Activated CD4-positive, alpha-beta memory T cell treated with anti-CD3 and anti-CD28 coated beads for 36 hours (primary cell): ENCODE measurements at regions not wholly inside any gene's neighbourhood (a gene's known extent, or its start where the extent isn't known, plus 50 kb on each side); places are given as distances from the start of the nearest gene placed in this dataset.

Experiments used
- CTCF ChIA-PET: fragments of 350-600 bp; sonication (Branson Sonifier 250); formaldehyde crosslinking; loops from one replicate; lab custom pipeline; 2021; ENCODE audit warnings: antibody characterized with exemption, inconsistent platforms; lab: Charles Lee
- POLR2A ChIA-PET: fragments of 350-600 bp; sonication (Branson Sonifier 250); formaldehyde crosslinking; loops from one replicate; lab custom pipeline; 2021; ENCODE audit warnings: antibody characterized with exemption; lab: Charles Lee
- DNase-seq: peaks from one replicate; pipeline ENCODE4 v3.0.0-alpha.2; 2020
- H3K27ac Mint-ChIP-seq: one replicate; pipeline ENCODE4 v1.8.0; 2021; ENCODE audit warnings: mixed read lengths
- H3K27me3 Mint-ChIP-seq: one replicate; pipeline ENCODE4 v1.8.0; 2021; ENCODE audit warnings: mixed read lengths
- H3K36me3 Mint-ChIP-seq: one replicate; pipeline ENCODE4 v1.8.0; 2021; ENCODE audit warnings: mixed read lengths
- H3K4me1 Mint-ChIP-seq: one replicate; pipeline ENCODE4 v1.8.0; 2021; ENCODE audit warnings: low read depth, mixed read lengths
- H3K4me3 Mint-ChIP-seq: one replicate; pipeline ENCODE4 v1.8.0; 2021; ENCODE audit warnings: mild to moderate bottlenecking, mixed read lengths
- H3K9me3 Mint-ChIP-seq: one replicate; pipeline ENCODE4 v1.8.0; 2021; ENCODE audit warnings: mixed read lengths
- intact Hi-C: fragments of 100-400 bp; cut with micrococcal nuclease; formaldehyde crosslinking; loops from one replicate; pipeline ENCODE4 v1.15.1; 2023

DNA sequence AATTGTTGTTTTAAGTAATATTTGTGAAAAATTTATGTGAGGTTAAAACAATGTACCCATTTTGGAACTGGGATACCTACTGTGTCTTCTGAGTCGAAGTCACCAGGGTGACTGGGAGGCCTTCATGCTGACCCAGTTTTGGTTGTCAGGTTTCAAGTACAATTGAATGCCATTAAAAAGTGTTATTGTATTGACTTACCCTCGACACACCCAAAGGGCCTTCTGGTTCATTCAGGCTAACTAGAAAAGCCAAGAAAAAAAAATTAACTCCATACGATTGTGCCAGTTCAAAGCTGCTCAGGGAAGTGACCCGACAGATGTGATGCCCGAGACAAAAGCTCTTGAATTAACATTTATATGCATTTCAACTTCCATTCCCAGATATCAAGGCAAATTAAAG is 190.0 kb downstream of the ST6GAL2 start:
- Mint-ChIP-seq H3K4me1 (no peaks in the 10 kb centered on the region), H3K4me3 (no peak overlapping the region), H3K9me3 (no peaks in the 10 kb centered on the region), H3K27ac (no peak overlapping the region), H3K36me3 (no peaks in the 10 kb centered on the region), H3K27me3 (peaks cover 3% of the 10 kb centered on the region)
- DNase-seq, result no peak
- ChIA-PET CTCF (no interaction called here), POLR2A (no interaction called here)
- intact Hi-C loops, result no loop called here

DNA sequence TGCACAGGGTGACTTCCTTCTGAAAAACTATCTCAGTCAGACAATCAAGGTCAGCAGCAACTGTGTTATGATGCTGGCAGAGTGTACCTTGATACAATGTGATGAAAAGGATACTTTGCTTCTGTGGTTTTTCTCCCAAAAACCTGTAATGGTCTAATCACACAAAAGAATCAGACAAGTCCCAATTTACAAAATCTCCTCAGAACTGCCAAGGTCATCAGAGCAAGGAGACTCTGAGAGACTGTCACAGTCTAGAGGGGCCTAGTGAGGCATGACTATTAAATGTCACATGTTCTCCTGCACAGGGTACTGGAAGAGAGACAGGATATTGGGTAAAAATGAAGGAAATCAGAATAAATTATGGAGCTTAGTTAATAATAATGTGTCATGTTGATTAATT is 185.4 kb downstream of the ST6GAL2 start:
- intact Hi-C loops, result no loop called here
- no peaks in the 10 kb centered on the region for H3K9me3 Mint-ChIP-seq

GRCh38 chr2:106701203-106702022 is 184.6 kb downstream of the ST6GAL2 start:
- CTCF ChIA-PET, result interaction anchor here (0.7 kb wide), 1 partner anchor 213 kb away, joined by 3 read pairs; no protein-coding TSS in a partner anchor
- DNase-seq, result no peak
- no peak overlapping the region for H3K4me3 Mint-ChIP-seq
- no peaks in the 10 kb centered on the region for H3K4me1 Mint-ChIP-seq
- no peaks in the 10 kb centered on the region for H3K9me3 Mint-ChIP-seq
- H3K27ac Mint-ChIP-seq, result no peak overlapping the region
- POLR2A ChIA-PET, result no interaction called here
- H3K27me3 Mint-ChIP-seq, result peaks cover 3% of the 10 kb centered on the region
- intact Hi-C loops, result no loop called here
- no peaks in the 10 kb centered on the region for H3K36me3 Mint-ChIP-seq

More for the DNA sequence above, 185.4 kb downstream of the ST6GAL2 start:
- POLR2A ChIA-PET, result no interaction called here
- no peaks in the 10 kb centered on the region for H3K4me1 Mint-ChIP-seq
- H3K36me3 Mint-ChIP-seq, result no peaks in the 10 kb centered on the region
- CTCF ChIA-PET, result no interaction called here
- DNase-seq, result no peak
- no peak overlapping the region for H3K27ac Mint-ChIP-seq
- H3K27me3 Mint-ChIP-seq, result peaks cover 3% of the 10 kb centered on the region
- no peak overlapping the region for H3K4me3 Mint-ChIP-seq

DNA sequence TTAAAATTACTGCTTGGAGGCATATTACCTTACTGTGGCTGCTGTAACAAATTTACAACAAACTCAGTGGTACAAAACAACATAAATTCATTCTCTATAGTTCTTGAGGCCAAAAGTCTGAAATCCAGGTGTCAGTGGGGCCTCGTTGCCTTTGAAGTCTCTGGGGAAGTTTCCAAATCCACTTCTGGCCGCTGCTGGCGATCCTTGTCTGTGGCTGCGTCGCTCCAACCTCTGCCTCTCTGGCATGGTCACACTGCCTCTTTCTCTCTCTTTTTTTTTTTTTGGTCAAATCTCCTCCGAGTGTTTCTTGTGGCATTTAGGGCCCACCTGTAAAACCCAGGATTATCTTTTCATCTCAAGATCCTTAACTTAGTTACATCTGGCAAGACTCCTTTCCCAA is 182.8 kb downstream of the ST6GAL2 start:
- CTCF ChIA-PET, result no interaction called here

GRCh38 chr2:106704798-106705197 is 181.2 kb downstream of the ST6GAL2 start:
- POLR2A ChIA-PET, result no interaction called here
- Mint-ChIP-seq H3K4me1 (no peaks in the 10 kb centered on the region), H3K27me3 (no peaks in the 10 kb centered on the region), H3K27ac (no peak overlapping the region), H3K36me3 (no peaks in the 10 kb centered on the region), H3K9me3 (no peaks in the 10 kb centered on the region), H3K4me3 (no peak overlapping the region)
- CTCF ChIA-PET, result no interaction called here
- no peak for DNase-seq
- intact Hi-C loops, result no loop called here

More for the DNA sequence above, 182.8 kb downstream of the ST6GAL2 start:
- H3K36me3 Mint-ChIP-seq, result no peaks in the 10 kb centered on the region
- POLR2A ChIA-PET, result no interaction called here
- H3K9me3 Mint-ChIP-seq, result no peaks in the 10 kb centered on the region
- intact Hi-C loops, result no loop called here
- H3K27ac Mint-ChIP-seq, result no peak overlapping the region
- peaks cover 3% of the 10 kb centered on the region for H3K27me3 Mint-ChIP-seq
- H3K4me3 Mint-ChIP-seq, result no peak overlapping the region
- DNase-seq, result no peak
- H3K4me1 Mint-ChIP-seq, result no peaks in the 10 kb centered on the region

GRCh38 chr2:106705877-106706276 is 180.1 kb downstream of the ST6GAL2 start:
- DNase-seq, result no peak
- ChIA-PET POLR2A (no interaction called here), CTCF (no interaction called here)
- H3K4me3 Mint-ChIP-seq, result no peak overlapping the region
- H3K4me1 Mint-ChIP-seq, result no peaks in the 10 kb centered on the region
- no peaks in the 10 kb centered on the region for H3K36me3 Mint-ChIP-seq
- H3K27me3 Mint-ChIP-seq, result no peaks in the 10 kb centered on the region
- H3K9me3 Mint-ChIP-seq, result no peaks in the 10 kb centered on the region
- no peak overlapping the region for H3K27ac Mint-ChIP-seq
- intact Hi-C loops, result no loop called here

DNA sequence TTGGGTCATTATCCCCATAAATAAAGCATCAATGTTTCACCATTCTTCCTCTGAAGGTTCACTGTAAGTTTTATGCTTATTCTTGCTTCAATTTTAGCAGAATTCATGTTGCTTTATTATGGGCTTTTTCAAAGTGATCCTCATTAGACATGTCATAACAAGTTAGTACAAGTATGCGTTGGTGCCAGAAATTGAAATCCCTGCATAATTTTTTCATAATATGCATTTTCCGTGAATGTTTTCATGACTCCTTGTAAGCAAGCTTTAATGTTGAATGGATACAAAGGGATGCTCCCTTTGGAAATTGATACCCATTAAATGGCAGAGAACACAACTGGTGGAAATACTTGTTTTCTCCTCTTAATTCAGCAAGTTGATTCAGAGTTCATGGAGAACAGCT is 179.7 kb downstream of the ST6GAL2 start:
- H3K9me3 Mint-ChIP-seq, result no peaks in the 10 kb centered on the region
- no peaks in the 10 kb centered on the region for H3K27me3 Mint-ChIP-seq
- CTCF ChIA-PET, result no interaction called here
- no peaks in the 10 kb centered on the region for H3K36me3 Mint-ChIP-seq
- no peak overlapping the region for H3K4me3 Mint-ChIP-seq
- no peak overlapping the region for H3K27ac Mint-ChIP-seq
- no peaks in the 10 kb centered on the region for H3K4me1 Mint-ChIP-seq
- DNase-seq, result no peak
- POLR2A ChIA-PET, result no interaction called here
- intact Hi-C loops, result no loop called here

- Mint-ChIP-seq H3K36me3 (peaks cover 1% of the 10 kb centered on the region), H3K9me3 (peaks cover 7% of the 10 kb centered on the region), H3K27ac (no peak overlapping the region), H3K4me1 (no peaks in the 10 kb centered on the region), H3K4me3 (no peak overlapping the region), H3K27me3 (no peaks in the 10 kb centered on the region)
- intact Hi-C loops, result no loop called here
- DNase-seq, result no peak
- ChIA-PET CTCF (no interaction called here), POLR2A (no interaction called here)
Observed at GRCh38 chr2:106708209-106708608, 177.8 kb downstream of the ST6GAL2 start.

DNA sequence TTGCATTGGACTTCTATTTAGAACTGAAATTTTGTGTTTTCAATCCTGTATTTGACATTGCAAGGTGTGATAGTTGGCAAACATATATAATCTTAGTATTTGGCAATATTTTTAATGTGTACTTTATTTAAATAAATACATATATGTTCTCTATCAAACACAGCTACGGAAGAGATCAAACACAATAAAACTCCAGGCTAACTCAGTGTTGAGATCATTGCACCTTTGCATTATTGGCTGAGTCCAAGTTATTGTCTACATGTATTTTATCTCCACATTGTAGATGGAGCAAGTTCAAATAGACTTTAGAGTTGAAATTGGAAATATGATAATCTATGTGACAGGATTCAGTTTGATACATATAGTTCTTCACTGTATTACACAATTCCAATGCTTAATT is 176.7 kb downstream of the ST6GAL2 start:
- H3K9me3 Mint-ChIP-seq, result peaks cover 7% of the 10 kb centered on the region
- no peaks in the 10 kb centered on the region for H3K4me1 Mint-ChIP-seq
- POLR2A ChIA-PET, result no interaction called here
- no peaks in the 10 kb centered on the region for H3K27me3 Mint-ChIP-seq
- H3K36me3 Mint-ChIP-seq, result peaks cover 1% of the 10 kb centered on the region
- intact Hi-C loops, result no loop called here
- no peak overlapping the region for H3K27ac Mint-ChIP-seq
- CTCF ChIA-PET, result no interaction called here
- no peak for DNase-seq
- no peak overlapping the region for H3K4me3 Mint-ChIP-seq

- Mint-ChIP-seq H3K4me1 (no peaks in the 10 kb centered on the region), H3K27me3 (peaks cover 3% of the 10 kb centered on the region), H3K4me3 (no peak overlapping the region), H3K27ac (no peak overlapping the region), H3K36me3 (no peaks in the 10 kb centered on the region), H3K9me3 (peaks cover 13% of the 10 kb centered on the region)
- no peak for DNase-seq
- CTCF ChIA-PET, result no interaction called here
- POLR2A ChIA-PET, result no interaction called here
- intact Hi-C loops, result no loop called here
Observed at GRCh38 chr2:106719222-106719621, 166.7 kb downstream of the ST6GAL2 start.

GRCh38 chr2:106720026-106720425 is 165.9 kb downstream of the ST6GAL2 start:
- CTCF ChIA-PET, result no interaction called here
- no peak for DNase-seq
- Mint-ChIP-seq H3K27me3 (peaks cover 7% of the 10 kb centered on the region), H3K27ac (no peak overlapping the region), H3K9me3 (peaks cover 10% of the 10 kb centered on the region), H3K4me1 (no peaks in the 10 kb centered on the region), H3K4me3 (no peak overlapping the region), H3K36me3 (no peaks in the 10 kb centered on the region)
- intact Hi-C loops, result no loop called here
- POLR2A ChIA-PET, result no interaction called here

- no peak overlapping the region for H3K4me3 Mint-ChIP-seq
- CTCF ChIA-PET, result no interaction called here
- H3K36me3 Mint-ChIP-seq, result no peaks in the 10 kb centered on the region
- H3K27ac Mint-ChIP-seq, result no peak overlapping the region
- no peaks in the 10 kb centered on the region for H3K9me3 Mint-ChIP-seq
- POLR2A ChIA-PET, result no interaction called here
- intact Hi-C loops, result no loop called here
- H3K27me3 Mint-ChIP-seq, result peaks cover 8% of the 10 kb centered on the region
- H3K4me1 Mint-ChIP-seq, result no peaks in the 10 kb centered on the region
- DNase-seq, result no peak
Observed at GRCh38 chr2:106724301-106724794, 161.6 kb downstream of the ST6GAL2 start.

- H3K4me1 Mint-ChIP-seq, result no peaks in the 10 kb centered on the region
- CTCF ChIA-PET, result no interaction called here
- no peak overlapping the region for H3K4me3 Mint-ChIP-seq
- H3K9me3 Mint-ChIP-seq, result no peaks in the 10 kb centered on the region
- POLR2A ChIA-PET, result no interaction called here
- intact Hi-C loops, result no loop called here
- DNase-seq, result no peak
- H3K27me3 Mint-ChIP-seq, result no peaks in the 10 kb centered on the region
- H3K36me3 Mint-ChIP-seq, result no peaks in the 10 kb centered on the region
- H3K27ac Mint-ChIP-seq, result no peak overlapping the region
Observed at GRCh38 chr2:106734165-106734564, 151.8 kb downstream of the ST6GAL2 start.
